Superior temporal gyrus (tissue), 1 donor: ENCODE measurements at regions not wholly inside any gene's neighbourhood (a gene's known extent, or its start where the extent isn't known, plus 50 kb on each side); places are given as distances from the start of the nearest gene placed in this dataset.

Experiments
- DNase-seq: peaks from one replicate; pipeline ENCODE4 v3.0.0-alpha.2; 2016; ENCODE audit errors: extremely low spot score

DNA sequence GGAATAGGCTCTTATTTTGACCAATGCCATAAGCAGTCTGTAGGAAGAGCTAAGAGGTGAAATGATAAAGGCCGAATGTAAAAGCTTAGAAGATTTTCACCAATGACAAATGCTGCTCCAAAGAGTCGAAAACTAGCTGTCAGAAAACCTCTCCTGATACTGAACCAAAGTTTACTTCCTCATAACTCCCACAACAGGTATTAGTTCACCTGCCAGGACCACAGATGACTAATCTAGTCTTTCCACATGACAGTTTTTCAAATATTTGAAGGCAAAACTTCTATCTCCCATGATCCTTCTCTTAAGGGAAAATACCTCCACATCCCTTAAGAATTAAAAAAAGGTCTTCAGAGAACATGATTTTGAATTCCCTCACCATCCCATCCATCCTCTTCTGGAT lies 473.2 kb upstream of the SPHKAP start:
- no peak for DNase-seq

DNA sequence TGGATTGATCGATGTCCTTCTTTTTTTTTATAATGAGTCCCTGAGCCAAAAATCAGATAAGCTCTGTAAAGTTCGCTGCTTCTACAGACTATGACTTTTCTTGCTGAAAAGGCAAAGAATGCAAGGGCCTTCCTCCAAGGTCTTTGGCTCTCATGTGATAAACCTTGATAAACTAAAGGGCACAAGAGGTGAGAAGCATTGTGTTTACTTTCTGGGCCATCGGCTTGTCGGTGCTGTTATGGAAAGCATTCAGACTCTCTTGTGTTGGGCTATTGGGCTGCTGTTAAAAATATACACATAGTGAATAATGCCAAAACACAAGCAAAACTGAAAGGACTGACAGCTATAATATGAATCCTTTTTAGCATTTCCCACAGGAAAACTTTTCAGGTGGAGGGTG lies 472.4 kb upstream of the SPHKAP start:
- no peak for DNase-seq

DNA sequence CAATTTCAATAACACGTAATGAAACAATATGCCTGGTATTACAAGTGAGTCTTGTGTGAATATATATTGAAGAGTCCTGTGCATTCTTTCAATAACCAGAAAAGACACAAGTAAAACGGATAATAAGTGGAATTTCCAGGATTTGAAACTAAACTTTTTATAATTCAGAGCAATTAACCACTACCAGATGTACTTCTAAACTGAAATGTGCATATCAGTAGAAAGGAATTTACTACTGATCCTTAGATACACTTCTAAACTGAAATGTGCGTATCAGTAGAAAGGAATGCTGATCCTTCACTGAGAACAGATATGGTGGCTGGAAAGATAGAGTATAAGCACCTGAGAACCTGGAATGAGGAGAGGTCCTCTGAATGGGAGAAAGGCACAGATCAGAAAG lies 470.9 kb upstream of the SPHKAP start:
- no peak for DNase-seq

DNA sequence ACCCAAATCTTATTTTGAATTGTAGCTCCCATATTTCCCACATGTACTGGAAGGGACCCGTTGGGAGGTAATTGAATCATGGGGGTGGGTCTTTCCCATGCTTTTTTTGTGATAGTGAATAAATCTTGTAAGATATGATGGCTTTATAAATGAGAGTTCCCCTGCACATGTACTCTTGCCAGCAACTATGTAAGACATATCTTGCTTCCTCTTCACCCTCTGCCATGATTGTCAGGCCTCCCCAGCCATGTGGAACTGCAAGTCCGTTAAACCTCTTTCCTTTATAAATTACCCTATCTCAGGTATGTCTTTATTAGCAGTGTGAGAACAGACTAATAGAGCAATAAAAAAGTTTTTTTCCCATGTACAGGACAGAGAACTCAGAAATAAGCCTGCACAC lies 468.4 kb upstream of the SPHKAP start:
- DNase-seq, result no peak

DNA sequence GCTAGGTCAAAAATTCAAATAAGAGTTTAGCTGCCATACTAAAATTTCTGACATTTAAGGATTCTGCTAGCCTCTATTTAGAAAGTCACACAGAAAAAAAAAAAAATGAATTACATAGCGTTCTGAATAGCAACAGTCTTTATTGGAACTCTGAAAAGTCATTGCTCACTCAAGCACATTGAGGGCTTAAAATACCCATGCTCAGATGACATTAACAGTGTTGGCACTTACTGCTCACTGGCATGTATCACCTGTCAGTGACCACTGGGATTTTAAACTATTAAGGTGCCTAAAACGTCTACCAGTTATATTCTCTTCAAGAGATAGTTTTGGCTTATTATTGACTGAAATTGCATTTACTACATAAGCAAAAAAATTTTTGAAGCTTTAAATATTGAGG lies 468.0 kb upstream of the SPHKAP start:
- no peak for DNase-seq

DNA sequence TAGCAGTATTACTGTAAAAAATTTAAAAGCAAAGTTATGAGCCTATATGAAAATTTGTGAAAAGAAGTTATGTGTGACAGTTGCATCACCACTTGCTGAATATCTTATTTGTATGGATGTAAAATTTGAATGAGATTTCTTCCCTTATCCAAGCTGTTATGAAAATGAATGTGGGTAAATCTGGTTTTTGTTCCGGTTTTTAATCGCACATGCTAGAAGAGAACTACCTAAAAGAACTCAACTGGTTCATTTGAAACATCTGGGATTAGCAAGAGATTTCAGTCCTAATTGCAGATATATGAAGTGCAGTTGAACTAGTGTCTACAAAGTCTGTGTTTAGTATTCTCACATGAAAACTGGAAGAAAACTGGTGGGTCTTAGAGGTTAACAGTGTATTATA lies 467.1 kb upstream of the SPHKAP start:
- no peak for DNase-seq

DNA sequence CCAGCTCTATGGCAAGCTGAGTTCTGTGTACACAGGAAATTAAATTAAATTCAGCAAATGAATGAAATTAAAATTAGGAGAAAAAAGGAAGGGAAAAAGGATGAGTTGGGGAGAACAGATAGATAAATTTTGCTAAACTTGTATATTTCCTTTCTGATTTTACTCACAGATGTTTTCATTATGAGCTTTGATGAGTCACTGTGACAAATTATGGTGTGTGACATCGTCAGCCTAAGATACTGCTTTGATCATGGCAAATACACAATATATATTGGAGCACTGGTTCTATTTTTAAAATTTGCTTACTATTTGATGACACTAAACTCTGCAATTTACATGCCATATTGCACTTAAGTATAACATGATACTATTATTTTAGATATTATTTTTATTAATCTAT lies 464.6 kb upstream of the SPHKAP start:
- no peak for DNase-seq

DNA sequence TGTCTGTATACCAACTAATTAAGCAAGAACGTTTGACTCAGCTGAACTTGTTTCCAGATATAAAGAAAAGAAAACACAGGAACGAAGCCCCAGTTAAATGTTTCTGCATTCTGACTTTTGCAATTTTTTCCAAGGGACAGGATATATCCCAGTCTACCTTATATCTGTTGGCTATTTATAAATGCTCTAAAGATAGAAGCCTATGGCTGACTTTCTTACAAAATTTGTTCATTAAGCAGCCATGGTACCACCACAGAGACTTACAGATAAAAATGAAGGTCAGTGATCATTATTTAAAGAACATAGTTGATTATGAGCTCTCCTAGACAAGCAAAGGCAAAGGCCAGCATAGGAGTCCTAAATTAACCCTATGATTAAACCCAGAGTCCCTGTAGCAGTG lies 462.7 kb upstream of the SPHKAP start:
- DNase-seq, result no peak

DNA sequence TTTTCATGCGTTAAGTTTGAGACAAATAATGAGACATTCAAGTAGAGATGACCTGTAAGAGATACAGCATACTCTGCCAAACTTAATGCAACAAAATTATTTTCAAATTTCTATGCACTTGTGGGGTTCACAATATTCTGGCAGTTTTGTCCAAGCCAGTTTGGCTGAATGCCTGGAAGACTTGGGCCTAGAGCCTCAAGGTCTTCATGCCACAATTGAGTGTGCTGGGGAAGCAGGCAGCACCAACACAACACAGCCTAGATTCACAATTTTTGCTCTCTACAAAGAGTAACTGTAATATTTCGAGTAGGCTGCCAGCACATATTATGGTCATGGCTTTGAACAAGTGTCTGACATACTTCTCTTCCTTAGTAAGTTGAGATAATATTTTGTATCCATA lies 461.4 kb upstream of the SPHKAP start:
- DNase-seq, result no peak

DNA sequence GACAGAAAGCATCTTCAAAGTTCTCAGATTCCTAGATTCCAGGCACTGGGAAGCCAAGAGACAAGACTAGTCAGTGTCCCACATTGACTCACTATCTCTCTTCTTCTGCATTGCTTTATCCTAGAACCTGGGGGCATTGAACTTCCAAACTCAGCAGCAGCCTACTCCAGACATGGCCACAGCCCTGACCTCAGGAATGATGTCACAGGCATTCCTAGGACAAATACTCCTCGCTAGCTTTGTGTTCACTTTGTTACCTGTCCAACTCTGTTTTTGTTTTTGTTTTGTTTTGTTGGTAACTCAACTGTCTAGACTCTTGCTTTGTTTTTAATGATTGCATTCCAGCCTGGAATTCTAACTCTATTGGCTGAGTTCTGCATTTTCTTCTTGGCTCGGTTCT lies 449.3 kb upstream of the SPHKAP start:
- no peak for DNase-seq

DNA sequence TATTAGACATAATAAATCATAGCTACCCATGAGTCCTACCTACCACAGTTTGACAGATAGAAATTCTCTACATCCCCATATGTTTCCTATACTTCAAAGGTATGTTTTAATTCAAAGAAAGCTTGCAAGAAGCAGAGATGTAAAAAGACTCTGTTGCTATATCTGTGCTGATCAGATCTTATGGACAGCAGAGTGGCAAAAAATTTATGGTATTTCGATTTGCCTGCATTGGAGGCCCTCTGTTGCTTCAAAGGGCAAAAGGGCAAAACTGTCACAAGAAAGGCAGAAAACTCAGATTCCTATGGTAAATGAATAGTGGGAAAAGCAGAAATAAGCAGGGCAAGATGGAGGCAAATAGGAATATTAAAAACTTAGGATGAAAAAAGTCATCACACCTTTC lies 447.8 kb upstream of the SPHKAP start:
- no peak for DNase-seq

DNA sequence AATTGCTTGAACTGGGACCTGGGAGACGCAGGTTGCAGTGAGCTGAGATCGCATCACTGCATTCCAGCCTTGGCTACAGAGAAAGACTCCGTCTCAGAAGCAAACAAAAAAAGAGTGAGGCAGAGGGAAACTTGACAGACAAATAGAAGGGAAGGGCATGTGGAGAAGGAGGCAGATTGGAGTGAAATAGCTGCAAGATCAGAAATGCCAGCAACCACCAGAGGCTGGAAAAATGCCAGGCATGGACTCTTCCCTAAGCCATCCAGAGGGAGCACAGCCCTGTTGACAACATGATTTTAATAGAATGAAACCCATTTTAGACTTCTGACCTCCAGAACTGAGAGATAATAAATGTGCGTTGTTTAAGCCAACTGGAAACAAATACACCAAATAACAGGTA lies 447.2 kb upstream of the SPHKAP start:
- DNase-seq, result no peak

DNA sequence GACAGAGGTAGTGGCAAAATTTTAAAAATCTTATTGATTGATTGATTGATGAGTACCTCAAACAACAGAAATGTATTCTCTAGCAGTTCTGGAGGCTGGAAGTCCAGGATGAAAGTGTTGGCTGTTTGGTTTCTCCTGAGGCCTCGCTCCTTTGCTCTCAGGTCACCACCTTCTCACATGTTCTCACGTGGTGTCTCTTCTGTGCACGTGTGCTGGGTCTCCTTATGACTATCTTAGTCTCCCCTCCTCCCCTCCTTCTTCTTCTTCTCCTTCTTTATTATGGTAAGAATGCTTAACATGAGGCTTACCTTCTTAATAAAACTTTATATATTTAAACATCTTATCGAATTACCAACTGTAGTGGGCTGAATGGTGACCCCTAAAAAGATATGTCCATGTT lies 446.0 kb upstream of the SPHKAP start:
- no peak for DNase-seq

DNA sequence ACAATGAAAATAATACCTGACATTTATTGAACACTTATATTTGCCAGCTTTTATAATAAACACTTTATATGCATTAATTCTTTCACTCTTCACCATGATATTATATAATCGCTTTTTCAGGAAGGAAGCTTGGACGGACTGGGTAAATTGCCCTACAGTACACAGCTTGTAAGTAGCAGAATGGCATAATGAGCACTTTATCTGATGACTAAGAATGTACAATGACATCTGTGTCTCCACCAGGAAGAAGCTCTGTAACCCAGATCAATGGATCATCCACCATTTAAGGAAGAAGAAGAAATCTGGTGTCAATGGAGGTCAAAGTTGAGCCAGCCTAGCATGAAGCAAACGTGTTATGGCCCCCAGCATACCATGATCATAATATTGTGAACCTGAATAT lies 444.0 kb upstream of the SPHKAP start:
- no peak for DNase-seq

DNA sequence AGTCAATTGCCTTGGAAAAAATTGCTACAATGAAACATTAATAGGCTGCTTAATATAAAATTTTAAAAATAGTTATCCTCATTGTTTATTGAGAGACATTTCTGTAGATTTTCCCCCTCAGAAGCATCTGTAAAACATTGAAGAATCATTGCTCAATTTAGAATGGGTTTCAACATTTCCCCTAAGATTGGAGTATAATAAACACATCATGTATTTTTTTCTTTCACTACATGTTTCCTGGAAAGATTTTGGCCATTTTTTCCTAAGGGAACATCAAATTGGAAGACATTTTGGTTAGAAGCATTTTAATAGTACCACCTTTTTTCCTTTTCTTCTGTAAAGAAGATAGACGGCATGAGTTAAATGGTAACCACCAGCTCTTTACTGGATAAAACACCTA lies 443.2 kb upstream of the SPHKAP start:
- no peak for DNase-seq

DNA sequence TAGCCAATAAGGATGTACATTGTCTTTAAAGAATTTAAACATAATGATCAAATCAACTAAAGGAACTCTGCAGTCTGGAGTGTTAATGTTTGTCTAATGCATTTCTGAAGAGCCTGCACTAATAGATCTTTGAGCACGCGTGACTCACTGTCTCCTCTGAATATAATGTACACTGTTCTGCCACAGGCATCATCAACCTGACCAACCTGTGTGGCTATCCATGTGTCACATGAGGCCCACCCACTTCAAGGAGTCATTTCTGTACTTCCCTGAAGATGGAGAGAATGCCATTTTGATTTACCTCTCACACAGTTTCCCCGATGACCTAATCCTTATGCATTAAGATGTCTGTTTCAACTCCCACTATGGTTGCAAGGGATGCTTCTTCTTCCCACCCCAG lies 434.0 kb upstream of the SPHKAP start:
- DNase-seq, result no peak

DNA sequence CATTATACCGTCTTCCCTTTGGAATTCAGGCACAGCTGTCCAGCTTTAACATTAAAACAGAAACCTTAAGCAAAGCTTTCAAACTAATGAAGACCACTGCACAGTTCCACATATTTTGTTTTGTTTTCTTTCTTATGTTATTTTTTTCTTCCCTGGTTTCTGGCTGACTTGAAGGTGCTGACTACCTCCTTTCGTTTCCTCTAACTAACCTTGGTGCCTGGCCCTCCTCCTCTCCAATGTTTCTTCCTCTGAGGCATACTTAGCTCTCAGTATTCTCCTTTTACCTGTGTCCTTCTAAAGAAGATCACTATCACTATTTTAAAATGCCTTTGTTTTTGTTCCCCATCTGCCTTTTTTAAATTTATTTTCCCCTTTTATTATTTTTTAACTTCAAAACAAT lies 433.3 kb upstream of the SPHKAP start:
- no peak for DNase-seq

DNA sequence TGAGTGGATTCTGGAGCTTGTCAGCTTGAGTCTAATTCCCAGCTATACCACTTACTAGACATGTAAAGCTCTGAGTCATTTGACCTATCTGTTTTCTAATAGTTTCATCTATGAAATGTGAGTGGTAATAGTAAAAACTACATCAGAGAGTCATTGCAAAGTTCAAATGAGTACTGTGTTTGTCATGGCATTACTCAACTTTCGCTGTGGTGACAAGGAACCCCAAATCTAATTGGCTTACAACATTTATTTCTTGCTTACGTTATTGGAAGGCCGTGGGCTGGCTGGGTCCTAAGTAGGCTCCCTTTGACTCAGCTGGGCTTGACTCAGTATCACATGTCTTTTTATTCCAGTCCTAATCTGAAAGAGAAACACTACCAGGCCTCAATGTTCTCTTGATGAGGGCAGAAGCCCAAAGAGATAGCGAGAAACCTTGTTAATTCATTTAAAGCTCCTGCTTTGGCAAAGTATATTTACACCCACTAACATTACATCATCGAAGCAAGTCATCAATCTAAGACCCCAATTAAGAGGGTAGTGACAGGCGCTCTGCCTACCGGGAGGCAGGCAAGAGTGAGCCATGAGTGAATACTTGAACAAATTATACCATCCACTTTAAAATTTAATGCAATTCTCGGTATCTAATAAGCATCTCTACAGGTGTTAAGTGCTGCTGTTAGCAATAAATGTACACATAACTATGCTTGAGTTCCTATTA lies 431.8 kb upstream of the SPHKAP start:
- DNase-seq, result no peak

DNA sequence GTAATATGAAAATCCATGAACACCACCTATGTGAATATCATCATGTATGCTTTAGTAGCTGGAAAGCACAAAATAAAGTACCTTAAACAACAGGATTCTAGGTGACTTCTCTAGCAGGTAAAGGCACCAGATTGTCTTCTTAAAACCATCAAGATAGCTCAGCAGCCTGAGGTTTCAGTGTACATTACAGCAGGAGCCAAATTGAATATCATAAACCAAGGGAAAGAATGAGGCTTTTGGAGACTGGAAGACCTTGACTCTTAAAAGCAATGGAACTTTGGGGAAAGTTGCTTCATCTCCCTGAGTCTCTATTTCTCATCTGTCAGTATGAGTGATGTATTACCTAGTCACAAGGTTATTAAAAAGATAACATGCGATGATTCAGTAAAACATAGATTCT lies 429.7 kb upstream of the SPHKAP start:
- DNase-seq, result no peak

DNA sequence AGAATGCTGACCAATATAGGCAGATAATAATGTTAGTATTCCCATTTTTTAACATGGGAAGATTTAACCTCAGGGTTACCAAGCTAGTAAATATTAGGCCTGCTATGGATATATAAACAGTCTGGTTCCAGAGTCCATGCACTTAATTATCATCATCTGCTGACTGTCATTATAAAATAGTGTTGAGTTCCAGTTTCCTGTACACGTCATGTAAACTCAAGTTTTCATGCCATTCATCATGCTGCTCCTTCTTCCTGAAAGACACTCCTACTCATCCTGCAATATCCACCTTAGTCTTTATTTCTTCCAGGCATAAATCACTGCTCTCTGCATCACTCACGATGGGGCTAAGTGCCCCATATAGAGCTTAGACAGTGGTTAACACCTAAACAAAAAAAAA lies 420.8 kb upstream of the SPHKAP start:
- no peak for DNase-seq

DNA sequence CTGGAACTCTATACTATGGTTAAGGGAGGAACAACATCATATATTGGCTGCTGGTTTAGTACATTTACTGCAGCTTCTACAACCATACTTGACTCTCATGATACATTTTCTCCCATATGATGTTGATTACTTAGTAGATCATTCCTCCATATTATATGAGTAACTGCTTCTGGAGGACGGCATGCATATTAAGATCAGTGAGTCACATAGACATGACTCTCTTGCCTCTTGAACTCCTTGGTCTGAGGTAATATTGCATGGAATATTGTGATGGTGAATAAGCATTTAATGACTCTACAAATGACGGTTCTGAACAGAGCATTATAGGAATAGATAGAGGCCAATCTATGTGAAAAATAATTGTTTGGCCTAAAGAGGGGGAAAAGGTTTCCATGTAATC lies 418.8 kb upstream of the SPHKAP start:
- no peak for DNase-seq

DNA sequence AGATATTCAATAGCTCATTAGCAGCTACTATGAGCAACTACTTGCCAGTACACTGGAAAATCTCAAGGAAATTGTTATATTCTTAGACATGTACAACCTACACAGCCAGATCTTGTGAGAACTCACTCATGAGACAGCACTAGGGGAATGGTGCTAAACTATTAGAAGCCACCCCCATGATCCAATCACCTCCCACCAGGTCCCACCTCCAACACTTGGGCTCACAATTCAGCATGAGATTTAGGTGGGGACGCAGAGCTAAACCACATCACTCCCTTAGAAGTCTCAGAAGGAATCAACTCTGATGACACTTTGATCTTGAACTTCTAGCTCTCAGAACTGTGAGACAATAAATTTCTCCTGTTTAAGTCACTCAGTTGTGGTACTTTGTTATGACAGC lies 418.3 kb upstream of the SPHKAP start:
- no peak for DNase-seq

DNA sequence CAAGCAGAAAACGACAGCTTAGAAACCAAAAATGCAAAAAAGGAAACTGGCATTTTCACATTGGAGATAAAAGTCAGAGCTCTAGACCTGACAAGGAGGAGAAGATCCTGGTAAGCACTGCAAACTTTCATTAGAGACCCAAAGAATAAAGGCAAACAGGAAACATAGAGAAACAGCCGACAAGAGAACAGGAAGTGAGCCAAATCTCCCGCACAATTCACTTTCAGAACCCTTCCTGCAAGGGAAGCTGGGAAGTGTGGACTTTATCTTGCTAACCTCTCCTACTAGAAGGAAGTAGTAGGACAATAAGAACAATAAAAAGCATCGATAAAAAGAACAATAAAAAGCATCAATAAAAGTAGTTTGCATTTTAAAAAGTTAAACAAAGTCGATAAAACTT lies 417.8 kb upstream of the SPHKAP start:
- no peak for DNase-seq

DNA sequence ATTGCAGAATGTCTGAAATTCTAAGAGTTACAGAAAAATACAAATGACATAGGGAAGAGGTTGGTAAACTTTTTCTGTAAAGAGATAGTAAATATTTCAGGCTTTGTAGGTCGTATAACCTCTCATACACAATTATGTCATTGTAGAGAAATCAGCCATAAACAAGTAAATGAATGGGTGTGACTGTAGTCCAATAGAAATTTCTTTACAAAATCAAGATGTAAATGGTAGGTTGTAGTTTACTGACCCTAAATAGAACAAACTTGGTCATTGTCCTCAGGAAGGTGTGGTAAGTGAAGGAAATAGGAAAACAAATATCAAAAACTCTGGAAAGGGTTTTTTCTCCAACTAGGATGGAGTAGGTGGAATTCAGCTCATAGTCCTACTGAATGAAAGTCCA lies 415.5 kb upstream of the SPHKAP start:
- no peak for DNase-seq

DNA sequence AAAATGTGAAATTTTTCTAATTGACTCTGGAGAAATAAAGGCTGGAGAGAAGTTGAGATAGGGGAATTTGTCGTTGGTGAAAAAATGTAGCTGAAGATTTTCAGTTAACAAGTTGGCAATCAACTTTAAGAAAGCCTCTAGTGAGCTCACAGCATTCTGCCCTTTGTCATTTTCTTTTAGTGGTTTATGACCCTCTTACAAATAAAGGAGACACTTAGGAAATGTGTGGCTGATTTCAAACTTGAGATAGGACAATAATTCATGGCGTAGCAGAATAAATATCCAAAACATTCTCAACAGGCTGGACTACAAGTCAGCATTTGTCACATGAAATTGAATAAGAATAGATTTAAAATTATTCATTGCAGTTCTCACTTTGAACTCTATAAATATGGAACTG lies 412.5 kb upstream of the SPHKAP start:
- DNase-seq, result no peak
